ENCODE measurements at regions not wholly inside any gene's neighbourhood (a gene's known extent, or its start where the extent isn't known, plus 50 kb on each side); places are given as distances from the start of the nearest gene placed in this dataset.
"Not testable (repeated sequence)": the region's sequence is repeated elsewhere in the genome, so short reads cannot be mapped to it uniquely, and the experiment has no call there.

- no peak for DNase-seq
Observed at GRCh38 chr5:135176991-135177390, 143.0 kb upstream of the PITX1 start.

GRCh38 chr5:135174315-135175096, 140.5 kb upstream of the PITX1 start:
- DNase-seq = no peak

GRCh38 chr5:135173662-135174290, 139.7 kb upstream of the PITX1 start:
- no peak for DNase-seq

GRCh38 chr5:135172718-135173117, 138.7 kb upstream of the PITX1 start:
- DNase-seq = no peak

GRCh38 chr5:135171336-135171735, 137.3 kb upstream of the PITX1 start:
- DNase-seq = peak; percentile 16 to 51 (median 39)

- DNase-seq = no peak
Observed at GRCh38 chr5:135170500-135170899, 136.5 kb upstream of the PITX1 start.

GRCh38 chr5:135169753-135170152, 135.7 kb upstream of the PITX1 start:
- DNase-seq = no peak

GRCh38 chr5:135167634-135168033, 133.6 kb upstream of the PITX1 start:
- no peak for DNase-seq

- not testable (repeated sequence) for DNase-seq
Observed at GRCh38 chr5:135164873-135165614, 131.0 kb upstream of the PITX1 start.

GRCh38 chr5:135163964-135164363, 129.9 kb upstream of the PITX1 start:
- no peak for DNase-seq

- no peak for DNase-seq
Observed at GRCh38 chr5:135163391-135163790, 129.4 kb upstream of the PITX1 start.

GRCh38 chr5:135162661-135163265, 128.7 kb upstream of the PITX1 start:
- no peak for DNase-seq

- peak in 1 of 3 donors; percentile 31 for DNase-seq
Observed at GRCh38 chr5:135161221-135161620, 127.2 kb upstream of the PITX1 start.

- DNase-seq = no peak
Observed at GRCh38 chr5:135160036-135160675, 126.1 kb upstream of the PITX1 start.

- DNase-seq = no peak
Observed at GRCh38 chr5:135159626-135160025, 125.6 kb upstream of the PITX1 start.

- DNase-seq = no peak
Observed at GRCh38 chr5:135158982-135159381, 125.0 kb upstream of the PITX1 start.

GRCh38 chr5:135158314-135158697, 124.3 kb upstream of the PITX1 start:
- no peak for DNase-seq

GRCh38 chr5:135157421-135158313, 123.6 kb upstream of the PITX1 start:
- DNase-seq = no peak

- no peak for DNase-seq
Observed at GRCh38 chr5:135156715-135157404, 122.8 kb upstream of the PITX1 start.

GRCh38 chr5:135156337-135156714, 122.3 kb upstream of the PITX1 start:
- no peak for DNase-seq

GRCh38 chr5:135155616-135156214, 121.7 kb upstream of the PITX1 start:
- no peak for DNase-seq

Measured in suppressor macrophage treated with lipopolysaccharide for 1 hour (primary cell).